Smooth muscle cell of the brain vasculature (primary cell): ENCODE measurements at regions not wholly inside any gene's neighbourhood (a gene's known extent, or its start where the extent isn't known, plus 50 kb on each side); places are given as distances from the start of the nearest gene placed in this dataset.

Source experiments
- DNase-seq: peaks from one replicate; pipeline ENCODE4 v3.0.0-alpha.2; 2012; ENCODE audit warnings: low read depth, low spot score

DNA sequence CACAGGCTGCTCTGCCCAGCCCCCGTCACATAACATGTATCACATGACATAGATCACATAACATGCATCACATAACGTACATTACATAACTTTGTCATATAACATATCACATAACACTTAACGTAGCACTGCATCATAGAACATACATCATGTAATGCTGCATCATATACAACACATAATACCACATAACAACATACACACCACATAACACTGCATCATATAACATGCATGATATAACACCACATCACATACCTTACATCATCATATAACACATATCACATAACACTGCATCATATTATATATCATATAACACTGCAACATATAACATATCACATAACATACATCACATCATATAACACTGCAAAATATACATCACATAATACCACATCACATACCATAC, 83.8 kb downstream of the AXIN2 start:
- no peak for DNase-seq

DNA sequence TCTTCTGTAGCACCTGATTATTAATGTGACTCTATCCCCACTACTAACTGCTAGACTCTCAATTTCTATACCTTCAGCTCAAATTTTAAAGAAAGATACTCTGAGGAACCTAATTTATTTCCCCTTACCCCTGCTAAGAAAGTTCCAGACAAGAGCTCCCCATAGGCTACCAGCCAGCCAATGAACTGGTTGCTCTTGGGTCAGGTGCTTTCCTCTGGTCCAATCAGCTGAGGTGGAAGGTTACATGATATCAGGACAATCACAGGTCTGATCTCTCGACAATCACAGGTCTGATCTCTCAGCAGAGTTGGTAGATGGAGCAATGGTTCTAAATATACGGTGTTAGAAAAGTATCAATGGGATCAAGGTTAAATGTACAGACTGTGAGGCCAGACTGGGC, 86.8 kb downstream of the AXIN2 start:
- no peak for DNase-seq

DNA sequence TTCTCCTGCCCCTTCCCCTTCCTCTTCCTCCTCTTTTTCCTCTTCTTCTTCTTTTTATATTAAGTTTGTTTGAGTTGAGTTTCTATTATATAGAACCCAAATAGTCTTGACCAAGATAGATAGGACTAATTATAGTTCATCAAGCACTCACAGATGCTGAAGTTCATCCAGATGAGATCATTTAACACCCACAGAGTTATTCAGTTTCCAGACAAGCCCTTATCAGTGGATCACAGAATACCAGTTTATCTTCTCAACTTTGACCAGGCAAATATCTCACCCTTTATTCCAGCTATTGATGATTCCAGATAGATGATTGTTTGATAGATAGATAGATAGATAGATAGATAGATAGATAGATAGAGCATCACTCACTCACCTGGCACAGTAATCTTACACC, 87.5 kb downstream of the AXIN2 start:
- DNase-seq = no peak

DNA sequence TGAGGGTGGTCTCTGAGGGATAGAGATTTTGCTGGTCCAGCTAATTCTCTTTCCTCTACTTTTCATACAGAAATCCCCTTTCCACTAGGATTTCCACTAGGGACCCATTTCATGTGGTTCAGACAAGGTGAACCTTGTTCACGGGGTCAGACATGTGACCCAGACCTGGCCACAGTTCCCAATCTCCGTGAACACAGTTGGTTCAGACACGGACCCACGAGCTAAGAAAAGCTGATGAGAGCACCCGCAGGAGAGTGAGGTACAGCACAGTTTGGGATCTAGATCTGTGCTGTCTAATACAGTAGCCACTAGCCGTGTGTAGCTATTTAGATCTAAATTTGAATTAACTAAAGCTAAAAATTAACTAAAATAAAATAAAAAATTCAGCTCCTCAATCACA, 88.1 kb downstream of the AXIN2 start:
- no peak for DNase-seq

DNA sequence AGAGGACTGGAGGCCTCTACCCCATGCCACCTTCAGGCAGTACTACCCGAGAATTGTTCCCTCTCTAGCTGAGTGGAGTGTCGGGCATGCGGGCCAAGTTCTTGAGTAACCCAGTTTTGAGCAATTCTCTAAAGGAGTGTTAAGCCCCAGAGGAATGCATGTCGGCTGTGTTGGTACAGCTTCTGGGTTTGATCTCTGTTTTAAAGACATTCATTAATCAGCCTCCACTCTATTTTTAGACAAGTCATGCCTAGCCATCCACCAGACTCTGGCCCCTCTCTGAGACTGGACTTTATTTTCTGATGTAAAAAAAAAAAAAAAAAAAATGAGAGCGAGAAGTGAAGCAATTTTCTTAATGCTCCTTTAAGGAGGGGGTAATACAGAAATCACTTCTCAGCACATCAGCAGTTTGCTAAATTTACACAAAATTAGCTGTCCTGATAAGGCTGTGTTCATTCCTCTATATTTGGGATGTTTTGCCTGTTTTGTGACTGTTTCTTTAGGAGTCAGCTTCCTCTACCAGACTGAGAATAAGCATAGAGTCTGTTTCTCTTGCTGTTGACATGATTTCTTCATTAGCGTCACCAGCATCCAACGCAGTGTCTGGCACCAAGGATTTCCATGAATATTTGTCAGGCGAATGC, 88.7 kb downstream of the AXIN2 start:
- DNase-seq = no peak

DNA sequence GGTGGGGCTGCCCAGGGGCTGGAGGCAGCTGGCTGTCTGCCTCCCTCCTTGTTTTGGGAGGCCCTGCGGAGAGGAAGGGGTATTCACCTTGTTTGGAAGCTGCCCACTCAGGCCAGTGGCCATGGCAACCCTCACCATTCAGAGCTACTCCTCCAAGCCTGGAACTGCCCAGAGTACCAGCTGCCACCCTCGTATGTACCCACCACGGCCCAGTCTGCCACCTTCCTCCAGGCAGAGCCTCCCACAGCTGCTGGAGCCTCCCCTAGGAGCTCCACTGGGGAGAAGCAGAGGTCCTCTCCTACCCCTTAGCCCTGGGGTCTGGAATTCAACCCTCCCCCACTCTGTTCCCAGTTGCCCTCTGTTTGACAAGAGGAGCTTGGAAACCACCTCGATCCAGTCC, 90.7 kb downstream of the AXIN2 start:
- no peak for DNase-seq

DNA sequence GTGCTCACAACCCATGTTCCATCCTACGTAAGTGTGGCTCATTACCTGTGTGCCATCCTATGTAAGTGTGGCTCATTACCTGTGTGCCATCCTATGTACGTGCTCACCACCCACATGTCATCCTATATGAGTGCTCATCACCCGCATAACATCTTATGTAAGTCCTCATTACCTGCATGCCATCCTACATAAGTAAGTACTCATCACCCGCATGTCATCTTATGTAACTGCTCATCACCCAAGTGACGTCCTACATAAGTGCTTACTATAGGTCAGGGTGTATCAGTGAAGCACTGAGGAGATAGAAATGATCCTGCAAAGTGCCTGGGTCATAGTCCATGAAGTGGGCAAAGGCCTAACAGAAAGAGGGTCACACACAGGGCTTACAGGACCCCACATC, 93.1 kb downstream of the AXIN2 start:
- no peak for DNase-seq

DNA sequence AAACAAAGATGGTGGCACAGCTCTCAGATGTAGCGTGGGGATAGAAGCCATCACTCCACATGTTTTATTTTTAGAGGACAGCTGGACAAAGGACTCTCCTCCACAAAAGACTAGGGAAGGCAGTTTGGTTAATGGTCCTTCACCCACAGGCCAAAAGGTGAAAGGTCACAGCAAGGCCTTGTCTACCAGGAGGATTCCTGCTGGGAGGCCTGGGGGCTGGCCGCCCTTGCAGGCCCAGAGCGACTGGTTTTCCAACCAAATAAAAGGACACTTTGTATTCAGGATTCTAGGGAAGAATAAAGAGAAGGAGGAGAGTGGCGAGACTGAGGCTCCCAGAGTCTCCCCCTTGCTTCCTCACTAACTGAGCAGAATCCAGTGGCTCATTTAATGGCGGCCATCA, 94.3 kb downstream of the AXIN2 start:
- no peak for DNase-seq

DNA sequence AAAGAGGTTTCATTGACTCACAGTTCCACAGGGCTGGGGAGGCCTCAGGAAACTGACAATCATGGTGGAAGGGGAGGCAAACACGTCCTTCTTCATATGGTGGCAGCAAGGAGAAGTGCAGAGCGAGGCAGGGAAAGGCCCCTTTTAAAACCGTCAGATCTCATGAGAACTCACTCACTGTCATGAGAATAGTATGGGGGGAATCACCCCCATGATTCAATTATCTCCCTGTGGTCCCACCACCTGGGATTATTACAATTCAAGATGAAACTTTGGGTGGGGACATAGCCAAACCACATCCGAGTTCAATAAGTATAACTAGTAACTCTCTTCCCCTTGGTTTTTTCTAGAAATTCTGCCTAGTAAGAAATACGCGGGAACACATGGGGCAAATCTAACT, 94.9 kb downstream of the AXIN2 start:
- no peak for DNase-seq

DNA sequence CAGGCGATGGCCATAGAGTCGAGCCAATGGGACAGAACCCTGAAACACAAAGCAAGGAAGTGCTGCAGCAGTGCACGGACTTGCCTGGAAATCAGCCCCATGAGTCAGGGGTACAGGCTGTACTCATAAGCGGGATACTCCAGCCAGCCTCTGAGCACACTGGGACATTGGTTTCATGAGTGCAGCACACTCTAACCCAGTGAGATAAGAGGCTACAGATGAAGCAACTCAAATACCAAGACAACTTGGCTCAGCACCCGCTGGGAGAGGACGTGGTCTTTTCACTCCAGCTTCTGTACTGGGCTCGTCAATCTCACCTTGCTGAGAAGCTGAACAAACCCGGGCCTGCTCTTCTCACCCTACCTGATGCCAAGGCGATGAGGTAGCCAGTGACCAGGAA, 98.2 kb downstream of the AXIN2 start:
- no peak for DNase-seq

DNA sequence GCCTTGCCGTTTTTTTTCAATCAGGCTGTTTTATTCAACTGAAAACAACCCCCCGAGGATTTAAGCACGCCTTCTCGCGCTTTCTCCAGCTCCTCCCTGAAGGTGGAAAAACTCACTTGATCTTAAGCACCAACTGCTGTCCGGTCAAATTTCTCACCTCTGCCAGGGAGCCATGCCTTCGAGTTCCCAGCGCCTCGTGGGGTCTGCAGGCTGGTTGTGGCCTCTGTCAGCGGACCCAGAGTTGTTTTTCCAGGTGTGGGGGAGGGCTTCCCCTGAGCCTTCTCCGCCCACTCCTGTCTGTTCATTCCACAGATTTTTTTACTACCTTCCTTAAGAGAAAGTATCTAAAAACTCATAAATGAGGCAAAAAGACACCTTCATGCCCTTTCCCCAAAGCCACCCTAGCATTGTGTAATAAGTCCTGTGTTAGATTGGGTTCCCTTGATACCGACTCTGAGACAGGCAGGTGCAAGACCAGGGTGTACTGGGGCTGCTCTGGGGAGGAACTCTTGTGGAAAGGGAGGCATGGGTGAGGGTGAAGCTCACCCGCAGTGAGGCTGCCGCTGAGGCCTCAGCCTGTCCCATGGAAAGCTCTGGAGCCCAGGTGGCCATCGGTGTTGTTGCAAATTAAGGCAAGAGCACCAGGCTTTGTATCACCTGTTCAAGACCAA, 101.6 kb downstream of the AXIN2 start:
- no peak for DNase-seq

DNA sequence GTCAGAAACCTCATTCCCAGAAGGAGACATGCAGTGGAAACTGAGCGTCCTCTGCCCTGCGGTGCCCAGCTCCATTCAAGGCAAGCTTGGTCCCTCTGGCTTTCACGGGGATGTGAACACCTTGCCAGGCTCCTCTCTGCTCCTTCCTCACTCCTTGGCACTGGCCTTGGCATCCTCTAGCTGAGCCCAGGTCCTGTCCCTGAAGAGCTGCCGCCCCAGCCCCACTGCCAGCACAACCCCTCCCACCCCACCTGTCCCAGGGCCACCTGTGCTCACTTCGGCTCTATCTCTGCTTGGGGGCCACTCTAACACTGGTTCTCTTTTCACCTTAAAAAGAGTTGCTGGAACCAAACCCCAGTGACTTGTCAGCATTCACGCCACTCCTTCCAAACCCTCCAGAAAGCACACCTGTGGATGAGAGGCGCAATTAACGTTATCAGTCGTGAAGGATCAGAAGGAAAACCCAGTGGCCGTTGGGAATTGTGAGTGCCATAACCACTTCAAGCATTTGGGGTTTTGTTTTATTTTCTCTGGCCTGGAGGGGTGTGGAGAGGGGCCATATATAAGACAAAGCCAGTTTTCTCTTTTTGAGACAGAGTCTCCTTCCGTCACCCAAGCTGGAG, 103.7 kb downstream of the AXIN2 start:
- DNase-seq = no peak

DNA sequence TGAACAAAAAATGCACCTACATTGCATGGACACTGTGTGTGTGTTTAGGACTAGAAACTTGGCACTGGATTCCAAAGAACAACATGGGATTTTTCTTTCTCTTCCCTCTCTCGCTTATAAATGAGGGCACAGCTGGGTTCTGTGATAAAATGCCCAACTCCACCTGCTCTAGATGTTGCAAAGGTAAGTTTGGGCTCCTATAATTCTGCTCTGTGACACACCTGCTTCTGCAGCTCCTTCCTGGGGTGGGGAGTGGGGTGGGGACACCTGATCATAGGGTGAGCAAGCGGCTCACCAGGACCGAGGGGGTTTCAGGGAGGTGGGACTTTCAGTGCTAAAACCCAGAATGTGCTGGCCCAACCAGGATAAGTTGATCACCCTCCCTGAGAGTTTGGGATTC, 104.3 kb downstream of the AXIN2 start:
- no peak for DNase-seq

DNA sequence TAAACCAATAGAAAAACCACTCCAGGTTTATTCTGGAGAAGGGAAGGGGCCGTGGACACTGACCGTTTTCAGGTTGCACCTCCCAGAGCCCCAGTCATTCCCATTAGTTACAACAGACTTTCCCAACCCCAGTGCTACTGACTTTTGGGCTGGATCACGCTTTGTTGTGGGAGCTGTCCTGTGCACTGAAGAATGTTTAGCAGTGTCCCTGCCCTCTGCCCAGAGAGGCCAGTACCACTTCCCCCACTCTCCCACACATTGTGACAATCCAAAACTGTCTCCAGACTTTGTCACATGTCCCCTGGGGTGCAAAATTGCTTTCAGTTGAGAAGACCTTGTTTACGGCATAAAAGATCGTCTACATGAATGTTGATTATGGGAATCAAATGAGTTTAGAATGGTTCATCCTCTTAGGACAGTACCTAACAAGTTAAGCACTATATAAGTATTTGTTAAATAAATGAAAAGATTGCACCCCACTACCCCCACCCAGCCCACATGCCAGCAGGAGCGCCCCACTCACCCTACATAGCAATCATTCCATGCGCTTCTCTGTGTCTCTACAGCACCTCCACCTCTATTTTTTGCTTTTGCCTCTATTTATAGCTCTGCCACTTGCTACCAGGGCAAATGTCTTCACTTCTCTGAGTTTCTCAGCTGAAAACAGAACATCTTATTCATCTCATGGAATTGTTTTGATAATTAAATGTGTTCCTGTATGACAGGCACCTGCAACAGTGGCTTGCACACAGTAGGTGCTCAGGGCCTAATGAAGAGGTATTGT, 104.9 kb downstream of the AXIN2 start:
- no peak for DNase-seq

DNA sequence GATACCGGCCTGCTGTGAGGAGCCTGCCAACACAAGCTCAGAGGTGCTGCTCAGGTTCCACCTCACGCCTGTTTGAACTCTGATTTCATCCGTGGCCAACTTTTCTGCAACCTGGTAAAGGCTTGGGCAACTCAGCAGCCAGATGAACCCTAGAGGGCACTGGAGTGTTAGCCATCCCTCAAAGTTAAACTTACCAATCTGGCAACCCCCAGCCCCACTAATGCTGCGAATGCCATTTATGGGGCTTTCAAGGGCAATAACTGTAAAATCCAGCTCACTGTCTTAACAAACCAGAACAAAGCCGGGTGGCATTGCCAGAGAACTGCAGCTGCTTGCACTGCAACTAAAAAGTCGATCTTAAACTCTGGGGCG, 105.5 kb downstream of the AXIN2 start:
- DNase-seq = no peak

DNA sequence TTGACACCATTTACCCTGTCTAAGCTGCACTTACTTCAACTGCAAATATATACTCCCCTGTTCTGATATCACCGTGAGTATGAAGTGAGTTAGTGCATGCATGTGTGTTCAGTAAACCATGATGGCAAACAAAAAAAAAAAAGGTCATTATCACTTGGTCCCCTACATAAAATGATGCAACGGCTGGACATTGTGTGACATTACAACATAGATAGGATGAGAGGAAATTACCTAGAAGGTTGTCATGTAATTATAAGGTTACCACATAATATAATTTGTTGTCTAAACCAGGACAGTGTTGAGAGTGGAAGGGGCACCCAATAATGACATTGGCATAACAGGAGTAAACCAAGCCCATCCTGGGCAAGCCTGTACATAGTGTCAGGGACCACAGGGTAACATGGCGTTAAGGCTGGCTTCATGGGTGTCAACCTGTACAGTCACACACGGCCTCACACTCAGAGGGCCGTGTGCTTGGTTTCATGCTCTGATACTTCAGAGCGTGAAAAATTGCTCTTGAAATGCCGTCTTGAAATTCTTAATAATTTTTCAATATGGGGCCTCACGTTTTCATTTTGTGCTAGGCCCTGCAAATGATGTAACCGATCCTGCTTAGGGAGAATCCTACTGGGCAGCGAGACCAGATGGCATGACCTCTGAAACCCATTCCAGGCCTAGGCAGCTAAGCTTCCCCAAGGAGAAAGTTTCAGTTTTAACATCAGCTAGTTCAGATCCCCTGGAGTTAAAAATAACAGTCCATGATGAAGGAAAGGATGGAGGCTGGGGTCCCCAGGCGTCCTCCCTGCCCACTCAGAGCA, 106.1 kb downstream of the AXIN2 start:
- DNase-seq = no peak

DNA sequence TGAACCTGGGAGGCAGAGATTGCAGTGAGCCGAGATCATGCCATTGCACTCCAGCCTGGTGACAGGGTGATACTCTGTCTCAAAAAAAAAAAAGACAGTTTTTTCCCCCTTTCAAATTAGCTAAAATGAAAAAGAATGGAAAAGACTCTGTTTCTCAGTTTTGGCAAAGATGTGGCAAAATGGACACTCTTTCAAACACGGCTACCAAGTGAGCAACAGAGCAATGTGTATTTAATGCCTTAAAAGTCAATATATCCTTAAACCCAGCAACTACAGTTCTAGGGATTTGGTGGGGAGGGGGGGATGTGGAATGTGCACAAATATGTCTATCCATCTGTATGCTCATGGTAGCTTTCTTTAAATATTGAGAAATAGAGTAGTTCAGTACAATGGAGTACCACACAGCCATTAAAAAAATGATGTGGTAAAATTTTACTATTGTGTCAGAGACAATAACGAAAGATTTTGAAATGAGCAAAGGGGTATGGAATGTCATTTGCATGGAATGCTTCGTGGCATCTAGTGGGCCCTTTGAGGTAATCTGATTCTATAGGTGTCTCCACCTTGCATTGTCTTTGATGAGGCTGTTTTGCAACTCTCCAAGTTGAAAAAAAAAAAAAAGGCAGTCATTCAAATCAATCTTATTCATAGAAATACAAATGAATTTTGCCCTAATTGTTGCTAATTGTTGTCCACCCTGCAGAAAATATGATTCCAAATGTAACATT, 108.1 kb downstream of the AXIN2 start:
- no peak for DNase-seq

DNA sequence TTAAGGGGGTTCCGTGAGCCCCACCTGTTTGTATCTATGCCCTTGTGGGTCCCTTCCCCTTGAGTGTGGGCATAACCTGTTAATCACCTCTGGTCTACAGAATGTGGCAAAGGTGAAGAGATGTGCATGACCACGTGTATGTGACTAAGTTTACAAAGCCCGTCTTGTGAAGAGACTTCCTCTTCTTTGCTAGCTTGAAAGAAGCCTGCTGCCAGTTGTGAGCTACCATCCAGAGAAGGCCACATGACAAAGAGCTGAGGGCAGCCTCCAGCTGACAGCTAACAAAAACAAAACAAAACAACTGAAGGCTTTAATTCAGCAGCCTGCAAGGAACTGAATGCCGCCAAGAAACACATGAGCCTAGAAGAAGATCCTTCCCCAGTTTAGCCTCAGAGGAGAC, 112.0 kb downstream of the AXIN2 start:
- DNase-seq = no peak

DNA sequence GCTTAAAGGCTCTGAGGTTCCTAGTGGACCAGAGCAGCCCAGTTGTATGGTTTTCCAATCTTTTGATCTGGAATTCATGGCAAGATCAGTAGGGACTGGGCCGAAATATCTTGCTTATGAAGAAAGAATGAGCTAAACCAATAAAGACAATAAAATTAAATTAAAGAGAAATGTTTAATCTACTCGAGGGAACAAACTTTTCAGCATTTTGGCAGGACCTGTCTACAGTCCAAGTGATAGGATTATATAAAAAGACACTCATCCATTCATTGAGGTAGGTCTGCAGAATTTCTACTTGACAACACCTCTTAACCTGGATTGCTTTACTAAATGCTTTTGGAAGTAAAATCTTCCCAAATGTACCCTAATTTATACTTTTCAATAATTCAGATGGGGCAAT, 113.6 kb downstream of the AXIN2 start:
- no peak for DNase-seq

DNA sequence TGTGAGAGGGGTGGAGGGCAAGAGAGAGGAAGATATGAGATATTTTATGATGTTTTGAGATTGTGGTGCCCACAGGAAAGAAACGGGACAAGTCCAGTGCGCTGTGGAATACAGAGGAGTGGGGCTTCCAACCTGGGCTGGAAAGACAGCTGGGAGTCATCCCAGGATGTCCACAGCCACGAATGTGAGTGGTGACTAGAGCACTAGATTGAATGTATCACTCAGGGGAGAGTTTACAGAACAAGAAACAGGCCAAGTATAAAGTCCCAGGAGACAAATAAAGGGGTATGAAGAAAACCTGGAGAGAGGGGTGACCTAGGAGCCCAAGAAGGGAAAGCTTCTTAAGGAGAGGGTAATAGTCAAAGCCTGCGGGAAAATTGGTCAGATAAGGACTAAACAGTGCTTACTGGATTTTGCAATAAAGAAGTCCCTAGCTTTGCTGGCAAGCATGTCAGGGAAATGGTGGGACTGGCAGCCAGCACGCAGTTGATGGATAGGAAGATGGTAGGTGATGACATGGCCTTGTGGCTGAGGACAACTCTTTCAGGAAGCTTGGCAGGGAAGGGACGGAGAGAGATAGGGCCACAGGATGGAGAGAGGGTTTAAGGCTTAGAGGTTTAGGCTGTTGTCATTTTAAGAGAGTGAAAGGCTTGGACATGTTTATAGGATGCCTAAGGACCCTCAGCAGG, 114.5 kb downstream of the AXIN2 start:
- no peak for DNase-seq

DNA sequence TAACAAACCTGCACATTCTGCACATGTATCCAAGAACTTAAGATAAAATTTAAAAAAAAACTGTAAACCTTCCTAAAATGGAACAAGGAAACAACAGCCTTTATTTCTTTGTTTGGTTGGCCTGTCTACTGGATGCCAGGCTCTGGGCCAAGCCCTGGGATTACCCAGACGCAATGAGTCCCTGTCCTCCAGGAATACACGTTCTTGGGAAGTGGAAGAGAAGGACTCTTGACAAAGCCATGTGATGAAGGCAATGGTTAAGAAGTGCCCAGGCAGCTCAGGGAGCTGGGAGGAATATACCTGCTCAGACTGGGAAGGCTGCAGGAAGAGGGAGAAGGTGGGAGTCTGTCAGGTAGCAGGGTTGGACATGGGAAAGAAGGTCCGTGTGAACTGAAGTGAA, 115.4 kb downstream of the AXIN2 start:
- no peak for DNase-seq
